OCI-LY1 (cell line): ENCODE measurements at regions not wholly inside any gene's neighbourhood (a gene's known extent, or its start where the extent isn't known, plus 50 kb on each side); places are given as distances from the start of the nearest gene placed in this dataset.

Experiments
- EZH2 ChIP-seq: fragments of 200-600 bp; sonication (generic), shearing (Covaris generic); IDR thresholded peaks from 2 replicates; pipeline ENCODE4 v1.8.0; 2017; ENCODE audit warnings: borderline replicate concordance, mixed run types, mild to moderate bottlenecking, antibody characterized with exemption, low read length, moderate library complexity, mixed read lengths
- TF ChIP-seq, protein P1 (sequence below): fragments of 200-600 bp; sonication (generic), shearing (Covaris generic); IDR thresholded peaks from 2 replicates; pipeline ENCODE4 v1.5.1; 2017; ENCODE audit warnings: mild to moderate bottlenecking, antibody characterized with exemption, low read length, moderate library complexity, mixed read lengths

DNA sequence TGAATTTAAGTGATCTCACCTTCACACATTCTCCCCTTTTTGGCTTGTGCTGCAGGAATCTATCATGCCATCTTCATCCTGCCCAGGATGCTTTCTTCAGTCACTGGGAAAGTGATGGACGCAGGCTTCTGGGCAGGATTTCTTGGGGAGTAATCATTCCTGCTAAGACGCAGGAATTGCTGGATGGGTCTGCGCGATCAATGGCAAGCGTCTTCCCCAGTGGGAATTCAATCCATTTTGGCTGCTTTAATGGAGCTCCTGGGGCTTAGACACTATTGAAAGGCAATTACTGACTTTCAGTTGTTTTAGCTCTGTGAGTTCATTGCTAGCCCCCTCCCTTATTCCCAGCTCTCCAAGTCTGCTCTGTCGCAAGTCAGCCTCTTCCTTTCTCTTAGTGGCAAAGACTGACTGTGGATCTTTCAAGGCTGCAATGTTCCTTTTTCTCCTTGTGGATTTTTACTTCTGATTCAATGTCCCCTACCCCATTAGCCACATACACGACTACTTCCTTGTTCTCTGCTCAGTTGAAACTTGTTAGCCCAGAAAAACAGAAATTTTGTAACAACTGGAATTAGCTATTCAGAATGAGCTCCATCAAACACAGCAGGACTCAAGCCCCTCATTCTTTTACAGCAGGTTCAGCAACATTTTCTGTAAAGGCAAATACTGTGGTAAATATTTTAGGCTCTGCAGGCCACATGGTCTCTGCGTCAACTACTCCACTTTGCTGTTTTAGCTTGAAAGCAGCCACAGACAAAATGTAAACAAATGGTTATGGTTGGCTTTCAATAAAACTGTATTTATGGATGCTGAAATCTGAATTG lies 154.9 kb downstream of the ASB9 start:
- TF ChIP-seq, protein P1, sequence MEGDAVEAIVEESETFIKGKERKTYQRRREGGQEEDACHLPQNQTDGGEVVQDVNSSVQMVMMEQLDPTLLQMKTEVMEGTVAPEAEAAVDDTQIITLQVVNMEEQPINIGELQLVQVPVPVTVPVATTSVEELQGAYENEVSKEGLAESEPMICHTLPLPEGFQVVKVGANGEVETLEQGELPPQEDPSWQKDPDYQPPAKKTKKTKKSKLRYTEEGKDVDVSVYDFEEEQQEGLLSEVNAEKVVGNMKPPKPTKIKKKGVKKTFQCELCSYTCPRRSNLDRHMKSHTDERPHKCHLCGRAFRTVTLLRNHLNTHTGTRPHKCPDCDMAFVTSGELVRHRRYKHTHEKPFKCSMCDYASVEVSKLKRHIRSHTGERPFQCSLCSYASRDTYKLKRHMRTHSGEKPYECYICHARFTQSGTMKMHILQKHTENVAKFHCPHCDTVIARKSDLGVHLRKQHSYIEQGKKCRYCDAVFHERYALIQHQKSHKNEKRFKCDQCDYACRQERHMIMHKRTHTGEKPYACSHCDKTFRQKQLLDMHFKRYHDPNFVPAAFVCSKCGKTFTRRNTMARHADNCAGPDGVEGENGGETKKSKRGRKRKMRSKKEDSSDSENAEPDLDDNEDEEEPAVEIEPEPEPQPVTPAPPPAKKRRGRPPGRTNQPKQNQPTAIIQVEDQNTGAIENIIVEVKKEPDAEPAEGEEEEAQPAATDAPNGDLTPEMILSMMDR: no peak
- TF ChIP-seq EZH2: no peak
